ENCODE measurements at regions not wholly inside any gene's neighbourhood (a gene's known extent, or its start where the extent isn't known, plus 50 kb on each side); places are given as distances from the start of the nearest gene placed in this dataset.
"Not testable (repeated sequence)": the region's sequence is repeated elsewhere in the genome, so short reads cannot be mapped to it uniquely, and the experiment has no call there.

DNA sequence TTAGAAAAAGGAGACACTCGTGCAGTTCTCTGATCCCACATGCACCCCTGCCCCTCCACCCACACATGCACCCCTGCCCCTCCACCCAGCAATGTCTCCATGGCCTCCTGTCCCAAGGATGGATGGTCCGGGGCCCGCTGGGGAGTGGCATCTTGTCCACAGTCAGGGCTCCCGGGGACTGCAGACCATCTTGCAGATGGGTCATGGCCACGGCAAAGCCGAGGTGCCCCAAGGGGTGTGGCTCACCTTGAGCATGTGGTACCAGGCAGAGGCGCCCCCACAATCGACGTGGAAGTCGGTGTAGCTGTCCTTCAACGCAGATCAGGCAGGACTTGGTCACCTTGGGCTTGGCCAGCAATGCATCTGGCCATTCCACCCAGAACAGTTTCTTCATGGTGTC lies 216.7 kb downstream of the TUBA3C start:
- H3K36me3 ChIP-seq (ENCODE audit: control insufficient read depth in 1 of 2, insufficient read depth in 2 of 2, low read length in 2 of 2) = no peaks in the 10 kb centered on the region
- no peaks in the 10 kb centered on the region for H3K4me1 ChIP-seq (ENCODE audit: control insufficient read depth in 1 of 2, insufficient read depth in 2 of 2, low read length in 2 of 2)
- H3K9me3 ChIP-seq (ENCODE audit: control insufficient read depth in 1 of 2, low read length in 2 of 2) = peaks cover 10 to 38% of the 10 kb centered on the region in 2 donors
- H3K27ac ChIP-seq (ENCODE audit: low read depth, low read length) = no peak overlapping the region
- no peaks in the 10 kb centered on the region for H3K27me3 ChIP-seq (ENCODE audit: control insufficient read depth in 1 of 2, insufficient read depth in 2 of 2, low read length in 2 of 2)
- no peak overlapping the region for H3K9ac ChIP-seq (ENCODE audit: low read depth in 1 of 2, low read length in 2 of 2)
- no peak overlapping the region for H3K4me3 ChIP-seq (ENCODE audit: low read depth in 1 of 2, low read length in 2 of 2)

DNA sequence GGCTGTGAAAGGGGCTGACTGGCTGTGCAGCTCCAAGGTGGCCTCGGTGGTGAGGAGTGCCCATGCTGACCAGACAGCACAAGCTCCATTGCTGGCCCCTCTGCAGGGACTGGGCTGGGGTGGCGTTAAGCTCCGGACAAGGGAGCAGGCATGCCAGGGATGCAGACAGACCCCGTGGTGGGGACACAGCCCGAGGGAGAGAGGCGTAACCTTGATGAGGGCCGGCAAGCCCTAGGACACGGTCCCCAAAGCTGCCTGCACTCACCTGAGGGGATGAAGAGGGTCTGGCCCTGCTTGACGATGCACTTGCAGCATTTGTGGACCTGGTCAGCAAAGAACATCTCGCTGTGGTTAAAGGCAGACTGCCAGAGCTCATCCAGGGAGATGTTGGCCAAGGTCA lies 217.9 kb downstream of the TUBA3C start:
- not testable (repeated sequence) for H3K9ac ChIP-seq (ENCODE audit: low read depth in 1 of 2, low read length in 2 of 2); H3K4me3 ChIP-seq (ENCODE audit: low read depth in 1 of 2, low read length in 2 of 2); H3K27ac ChIP-seq (ENCODE audit: low read depth, low read length); H3K27me3 ChIP-seq (ENCODE audit: control insufficient read depth in 1 of 2, insufficient read depth in 2 of 2, low read length in 2 of 2); H3K4me1 ChIP-seq (ENCODE audit: control insufficient read depth in 1 of 2, insufficient read depth in 2 of 2, low read length in 2 of 2); H3K36me3 ChIP-seq (ENCODE audit: control insufficient read depth in 1 of 2, insufficient read depth in 2 of 2, low read length in 2 of 2)
- peaks cover 15 to 47% of the 10 kb centered on the region in 2 donors for H3K9me3 ChIP-seq (ENCODE audit: control insufficient read depth in 1 of 2, low read length in 2 of 2)

DNA sequence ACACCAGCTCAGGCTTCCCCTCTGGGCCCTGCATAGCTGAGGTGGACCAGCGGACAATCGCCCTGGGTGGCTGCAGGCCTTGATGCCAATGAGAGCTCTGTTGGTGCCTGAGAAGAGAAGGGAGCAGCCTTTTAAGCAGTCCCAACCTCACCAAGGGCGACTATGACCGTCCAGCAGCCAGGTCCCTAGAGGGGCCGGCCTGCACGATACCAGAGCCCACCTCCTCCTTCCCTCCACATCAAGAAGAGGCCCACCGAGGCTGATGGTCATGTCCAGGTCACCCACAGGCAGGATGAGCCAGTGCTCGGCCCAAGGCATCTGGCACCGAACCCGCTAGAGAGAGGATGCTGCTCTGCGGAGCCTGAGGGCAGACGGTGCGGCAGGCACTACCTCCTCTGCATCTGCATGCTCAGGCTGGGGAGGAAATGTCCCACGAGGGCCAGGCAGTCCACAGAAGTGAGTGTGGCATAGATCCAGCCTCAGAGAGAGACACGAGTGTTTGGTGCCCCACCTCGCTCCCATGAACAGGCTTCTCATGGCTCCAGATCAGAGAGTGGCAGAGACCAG lies 219.4 kb downstream of the TUBA3C start:
- Histone ChIP-seq H3K9me3 (ENCODE audit: control insufficient read depth in 1 of 2, low read length in 2 of 2) (peaks cover 21 to 55% of the 10 kb centered on the region in 2 donors), H3K4me1 (ENCODE audit: control insufficient read depth in 1 of 2, insufficient read depth in 2 of 2, low read length in 2 of 2) (no peaks in the 10 kb centered on the region), H3K27me3 (ENCODE audit: control insufficient read depth in 1 of 2, insufficient read depth in 2 of 2, low read length in 2 of 2) (no peaks in the 10 kb centered on the region), H3K36me3 (ENCODE audit: control insufficient read depth in 1 of 2, insufficient read depth in 2 of 2, low read length in 2 of 2) (no peaks in the 10 kb centered on the region), H3K27ac (ENCODE audit: low read depth, low read length) (no peak overlapping the region), H3K9ac (ENCODE audit: low read depth in 1 of 2, low read length in 2 of 2) (no peak overlapping the region), H3K4me3 (ENCODE audit: low read depth in 1 of 2, low read length in 2 of 2) (no peak overlapping the region)

GRCh38 chr13:18961383-18962117 lies 220.1 kb downstream of the TUBA3C start:
- Histone ChIP-seq H3K4me3 (ENCODE audit: low read depth in 1 of 2, low read length in 2 of 2) (no peak overlapping the region), H3K4me1 (ENCODE audit: control insufficient read depth in 1 of 2, insufficient read depth in 2 of 2, low read length in 2 of 2) (no peaks in the 10 kb centered on the region), H3K9me3 (ENCODE audit: control insufficient read depth in 1 of 2, low read length in 2 of 2) (peaks cover 28 to 60% of the 10 kb centered on the region in 2 donors), H3K9ac (ENCODE audit: low read depth in 1 of 2, low read length in 2 of 2) (no peak overlapping the region), H3K27ac (ENCODE audit: low read depth, low read length) (no peak overlapping the region), H3K36me3 (ENCODE audit: control insufficient read depth in 1 of 2, insufficient read depth in 2 of 2, low read length in 2 of 2) (no peaks in the 10 kb centered on the region), H3K27me3 (ENCODE audit: control insufficient read depth in 1 of 2, insufficient read depth in 2 of 2, low read length in 2 of 2) (no peaks in the 10 kb centered on the region)

GRCh38 chr13:18960637-18961227 lies 220.9 kb downstream of the TUBA3C start:
- no peak overlapping the region for H3K9ac ChIP-seq (ENCODE audit: low read depth in 1 of 2, low read length in 2 of 2)
- H3K9me3 ChIP-seq (ENCODE audit: control insufficient read depth in 1 of 2, low read length in 2 of 2) = peaks cover 34 to 61% of the 10 kb centered on the region in 2 donors
- H3K4me1 ChIP-seq (ENCODE audit: control insufficient read depth in 1 of 2, insufficient read depth in 2 of 2, low read length in 2 of 2) = no peaks in the 10 kb centered on the region
- H3K36me3 ChIP-seq (ENCODE audit: control insufficient read depth in 1 of 2, insufficient read depth in 2 of 2, low read length in 2 of 2) = no peaks in the 10 kb centered on the region
- no peaks in the 10 kb centered on the region for H3K27me3 ChIP-seq (ENCODE audit: control insufficient read depth in 1 of 2, insufficient read depth in 2 of 2, low read length in 2 of 2)
- no peak overlapping the region for H3K27ac ChIP-seq (ENCODE audit: low read depth, low read length)
- H3K4me3 ChIP-seq (ENCODE audit: low read depth in 1 of 2, low read length in 2 of 2) = no peak overlapping the region

GRCh38 chr13:18959996-18960395 lies 221.6 kb downstream of the TUBA3C start:
- H3K27ac ChIP-seq (ENCODE audit: low read depth, low read length) = no peak overlapping the region
- H3K9ac ChIP-seq (ENCODE audit: low read depth in 1 of 2, low read length in 2 of 2) = no peak overlapping the region
- H3K27me3 ChIP-seq (ENCODE audit: control insufficient read depth in 1 of 2, insufficient read depth in 2 of 2, low read length in 2 of 2) = no peaks in the 10 kb centered on the region
- H3K4me3 ChIP-seq (ENCODE audit: low read depth in 1 of 2, low read length in 2 of 2) = no peak overlapping the region
- no peaks in the 10 kb centered on the region for H3K4me1 ChIP-seq (ENCODE audit: control insufficient read depth in 1 of 2, insufficient read depth in 2 of 2, low read length in 2 of 2)
- H3K36me3 ChIP-seq (ENCODE audit: control insufficient read depth in 1 of 2, insufficient read depth in 2 of 2, low read length in 2 of 2) = no peaks in the 10 kb centered on the region
- peaks cover 34 to 62% of the 10 kb centered on the region in 2 donors for H3K9me3 ChIP-seq (ENCODE audit: control insufficient read depth in 1 of 2, low read length in 2 of 2)

DNA sequence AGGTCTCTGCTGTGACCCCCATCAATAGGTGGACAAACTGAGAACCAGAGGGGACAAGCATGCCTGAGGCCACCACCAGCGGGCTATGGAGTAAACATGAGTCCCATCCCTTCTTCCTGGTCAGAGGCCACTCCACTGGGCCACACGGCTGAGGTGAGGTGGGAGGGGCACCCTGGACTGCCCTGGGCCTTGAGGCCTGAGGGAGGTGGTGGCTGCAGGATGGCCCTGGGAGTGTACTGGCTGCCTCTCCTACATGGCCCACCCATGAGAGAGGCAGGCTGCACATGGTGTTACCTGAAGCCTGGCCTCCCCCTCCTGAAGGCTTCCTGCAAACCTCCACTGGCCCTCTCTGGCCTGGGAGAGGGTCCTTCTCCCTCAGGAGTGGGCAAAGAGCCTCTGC lies 222.4 kb downstream of the TUBA3C start:
- no peak overlapping the region for H3K27ac ChIP-seq (ENCODE audit: low read depth, low read length)
- H3K9me3 ChIP-seq (ENCODE audit: control insufficient read depth in 1 of 2, low read length in 2 of 2) = peaks cover 34 to 68% of the 10 kb centered on the region in 2 donors
- H3K9ac ChIP-seq (ENCODE audit: low read depth in 1 of 2, low read length in 2 of 2) = no peak overlapping the region
- H3K27me3 ChIP-seq (ENCODE audit: control insufficient read depth in 1 of 2, insufficient read depth in 2 of 2, low read length in 2 of 2) = no peaks in the 10 kb centered on the region
- H3K36me3 ChIP-seq (ENCODE audit: control insufficient read depth in 1 of 2, insufficient read depth in 2 of 2, low read length in 2 of 2) = no peaks in the 10 kb centered on the region
- no peaks in the 10 kb centered on the region for H3K4me1 ChIP-seq (ENCODE audit: control insufficient read depth in 1 of 2, insufficient read depth in 2 of 2, low read length in 2 of 2)
- no peak overlapping the region for H3K4me3 ChIP-seq (ENCODE audit: low read depth in 1 of 2, low read length in 2 of 2)

GRCh38 chr13:18956473-18957078 lies 225.0 kb downstream of the TUBA3C start:
- no peaks in the 10 kb centered on the region for H3K36me3 ChIP-seq (ENCODE audit: control insufficient read depth in 1 of 2, insufficient read depth in 2 of 2, low read length in 2 of 2)
- no peak overlapping the region for H3K27ac ChIP-seq (ENCODE audit: low read depth, low read length)
- H3K4me1 ChIP-seq (ENCODE audit: control insufficient read depth in 1 of 2, insufficient read depth in 2 of 2, low read length in 2 of 2) = no peaks in the 10 kb centered on the region
- H3K4me3 ChIP-seq (ENCODE audit: low read depth in 1 of 2, low read length in 2 of 2) = no peak overlapping the region
- H3K27me3 ChIP-seq (ENCODE audit: control insufficient read depth in 1 of 2, insufficient read depth in 2 of 2, low read length in 2 of 2) = no peaks in the 10 kb centered on the region
- H3K9ac ChIP-seq (ENCODE audit: low read depth in 1 of 2, low read length in 2 of 2) = no peak overlapping the region
- H3K9me3 ChIP-seq (ENCODE audit: control insufficient read depth in 1 of 2, low read length in 2 of 2) = peaks cover 38 to 67% of the 10 kb centered on the region in 2 donors

GRCh38 chr13:18954254-18954653 lies 227.4 kb downstream of the TUBA3C start:
- H3K36me3 ChIP-seq (ENCODE audit: control insufficient read depth in 1 of 2, insufficient read depth in 2 of 2, low read length in 2 of 2) = no peaks in the 10 kb centered on the region
- no peak overlapping the region for H3K9ac ChIP-seq (ENCODE audit: low read depth in 1 of 2, low read length in 2 of 2)
- H3K9me3 ChIP-seq (ENCODE audit: control insufficient read depth in 1 of 2, low read length in 2 of 2) = peaks cover 37 to 50% of the 10 kb centered on the region in 2 donors
- no peaks in the 10 kb centered on the region for H3K27me3 ChIP-seq (ENCODE audit: control insufficient read depth in 1 of 2, insufficient read depth in 2 of 2, low read length in 2 of 2)
- no peak overlapping the region for H3K4me3 ChIP-seq (ENCODE audit: low read depth in 1 of 2, low read length in 2 of 2)
- no peak overlapping the region for H3K27ac ChIP-seq (ENCODE audit: low read depth, low read length)
- H3K4me1 ChIP-seq (ENCODE audit: control insufficient read depth in 1 of 2, insufficient read depth in 2 of 2, low read length in 2 of 2) = no peaks in the 10 kb centered on the region

All from duodenal mucosa (tissue), 2 donors.